Panc1 (cell line): ENCODE measurements at regions not wholly inside any gene's neighbourhood (a gene's known extent, or its start where the extent isn't known, plus 50 kb on each side); places are given as distances from the start of the nearest gene placed in this dataset.

Experiments
- POLR2AphosphoS5 ChIP-seq: IDR thresholded peaks from 2 replicates; pipeline ENCODE4 v1.6.1; 2012; ENCODE audit warnings: mild to moderate bottlenecking, low read depth, low read length, moderate library complexity
- REST ChIP-seq, 2 experiments: IDR thresholded peaks; 2 replicates each; pipeline ENCODE4 v1.6.1; 2011 to 2012; ENCODE audit warnings: low read depth in 2 of 2, control low read depth in 1 of 2, low read length in 1 of 2, mild to moderate bottlenecking in 1 of 2, moderate library complexity in 1 of 2; ENCODE audit not compliant: insufficient read depth in 1 of 2
- TF ChIP-seq, protein P1 (sequence below): fragments of 450-650 bp; IDR thresholded peaks from 2 replicates; pipeline ENCODE4 v1.5.1; 2017; ENCODE audit warnings: mild to moderate bottlenecking

- TF ChIP-seq, protein P1, sequence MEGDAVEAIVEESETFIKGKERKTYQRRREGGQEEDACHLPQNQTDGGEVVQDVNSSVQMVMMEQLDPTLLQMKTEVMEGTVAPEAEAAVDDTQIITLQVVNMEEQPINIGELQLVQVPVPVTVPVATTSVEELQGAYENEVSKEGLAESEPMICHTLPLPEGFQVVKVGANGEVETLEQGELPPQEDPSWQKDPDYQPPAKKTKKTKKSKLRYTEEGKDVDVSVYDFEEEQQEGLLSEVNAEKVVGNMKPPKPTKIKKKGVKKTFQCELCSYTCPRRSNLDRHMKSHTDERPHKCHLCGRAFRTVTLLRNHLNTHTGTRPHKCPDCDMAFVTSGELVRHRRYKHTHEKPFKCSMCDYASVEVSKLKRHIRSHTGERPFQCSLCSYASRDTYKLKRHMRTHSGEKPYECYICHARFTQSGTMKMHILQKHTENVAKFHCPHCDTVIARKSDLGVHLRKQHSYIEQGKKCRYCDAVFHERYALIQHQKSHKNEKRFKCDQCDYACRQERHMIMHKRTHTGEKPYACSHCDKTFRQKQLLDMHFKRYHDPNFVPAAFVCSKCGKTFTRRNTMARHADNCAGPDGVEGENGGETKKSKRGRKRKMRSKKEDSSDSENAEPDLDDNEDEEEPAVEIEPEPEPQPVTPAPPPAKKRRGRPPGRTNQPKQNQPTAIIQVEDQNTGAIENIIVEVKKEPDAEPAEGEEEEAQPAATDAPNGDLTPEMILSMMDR: no peak
- no peak for TF ChIP-seq REST (IDR thresholded peaks at IDR 0.05; ENCODE audit: insufficient read depth in 1 of 2, low read depth in 2 of 2, low read length in 1 of 2)
- no peak for TF ChIP-seq POLR2AphosphoS5
These were observed 119.2 kb upstream of the TMEM170B start for GRCh38 chr6:11418290-11418905.
